ENCODE measurements at regions not wholly inside any gene's neighbourhood (a gene's known extent, or its start where the extent isn't known, plus 50 kb on each side); places are given as distances from the start of the nearest gene placed in this dataset.

GRCh38 chr11:27242591-27242990, 120.4 kb downstream of the CCDC34 start:
- H3K36me3 ChIP-seq (ENCODE audit: insufficient read depth, low read length): no peaks in the 10 kb centered on the region
- CTCF ChIA-PET: no interaction called here
- H3K27ac ChIP-seq (ENCODE audit: low read depth in 1 of 2, low read length in 2 of 2): no peak overlapping the region
- Mint-ChIP-seq H3K36me3 (ENCODE audit: low read depth) (no peaks in the 10 kb centered on the region), H3K27ac (no peak overlapping the region), H3K27me3 (peaks cover 9% of the 10 kb centered on the region), H3K4me3 (no peak overlapping the region), H3K9me3 (no peaks in the 10 kb centered on the region), H3K4me1 (ENCODE audit: low read depth) (no peaks in the 10 kb centered on the region)
- no peaks in the 10 kb centered on the region for H3K9me3 ChIP-seq (ENCODE audit: control insufficient read depth in 1 of 2, insufficient read depth in 1 of 2, low read length in 2 of 2)
- no peaks in the 10 kb centered on the region for H3K27me3 ChIP-seq (ENCODE audit: control insufficient read depth in 1 of 2, insufficient read depth in 2 of 2, low read length in 2 of 2)
- no peak for DNase-seq
- no peak overlapping the region for H3K4me3 ChIP-seq (ENCODE audit: low read length)
- no peak for ATAC-seq (ENCODE audit: poor library complexity)
- POLR2A ChIA-PET: no interaction called here
- intact Hi-C loops (cut with DNase I, micrococcal nuclease): no loop called here
- TF ChIP-seq, protein P1, sequence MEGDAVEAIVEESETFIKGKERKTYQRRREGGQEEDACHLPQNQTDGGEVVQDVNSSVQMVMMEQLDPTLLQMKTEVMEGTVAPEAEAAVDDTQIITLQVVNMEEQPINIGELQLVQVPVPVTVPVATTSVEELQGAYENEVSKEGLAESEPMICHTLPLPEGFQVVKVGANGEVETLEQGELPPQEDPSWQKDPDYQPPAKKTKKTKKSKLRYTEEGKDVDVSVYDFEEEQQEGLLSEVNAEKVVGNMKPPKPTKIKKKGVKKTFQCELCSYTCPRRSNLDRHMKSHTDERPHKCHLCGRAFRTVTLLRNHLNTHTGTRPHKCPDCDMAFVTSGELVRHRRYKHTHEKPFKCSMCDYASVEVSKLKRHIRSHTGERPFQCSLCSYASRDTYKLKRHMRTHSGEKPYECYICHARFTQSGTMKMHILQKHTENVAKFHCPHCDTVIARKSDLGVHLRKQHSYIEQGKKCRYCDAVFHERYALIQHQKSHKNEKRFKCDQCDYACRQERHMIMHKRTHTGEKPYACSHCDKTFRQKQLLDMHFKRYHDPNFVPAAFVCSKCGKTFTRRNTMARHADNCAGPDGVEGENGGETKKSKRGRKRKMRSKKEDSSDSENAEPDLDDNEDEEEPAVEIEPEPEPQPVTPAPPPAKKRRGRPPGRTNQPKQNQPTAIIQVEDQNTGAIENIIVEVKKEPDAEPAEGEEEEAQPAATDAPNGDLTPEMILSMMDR (IDR thresholded peaks at IDR 0.05): no peak
- H3K4me1 ChIP-seq (ENCODE audit: insufficient read depth, low read length): no peaks in the 10 kb centered on the region

DNA sequence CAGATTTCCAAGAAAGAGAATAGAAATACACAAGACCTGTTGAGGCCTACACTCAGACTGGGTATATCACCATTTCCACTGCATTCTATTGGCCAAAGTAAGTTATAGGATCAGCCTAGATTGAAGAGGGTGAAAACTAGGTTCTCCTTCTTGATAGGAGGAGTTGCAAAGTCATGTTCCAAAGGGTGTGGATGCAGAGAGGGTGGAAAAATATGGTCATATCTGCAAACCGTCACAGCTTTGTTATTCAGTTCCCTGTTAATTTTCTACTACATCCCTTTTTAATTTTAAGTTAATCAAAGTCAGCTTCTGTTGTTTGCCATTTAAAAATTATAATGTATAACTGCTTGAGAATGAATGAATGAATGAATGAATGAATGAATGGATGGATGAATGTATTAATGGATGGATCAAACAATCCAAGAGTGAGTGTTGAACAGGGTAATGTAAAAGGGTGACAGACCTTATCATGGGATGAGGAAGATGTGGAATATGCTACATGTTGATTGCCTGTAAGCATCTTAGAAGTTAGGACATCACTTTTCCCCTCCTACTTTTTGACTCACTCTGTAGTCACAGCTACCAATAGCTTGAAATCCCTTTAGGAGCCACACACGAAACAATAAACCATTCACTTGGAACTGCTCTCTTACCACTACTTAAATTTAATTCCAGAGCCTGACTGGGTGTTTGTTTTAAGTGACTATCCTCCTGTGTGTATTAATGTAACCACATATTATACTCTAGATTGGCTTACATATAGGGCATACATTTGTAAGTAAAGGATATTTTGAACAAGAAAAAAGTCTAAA, 121.5 kb downstream of the CCDC34 start:
- H3K4me3 ChIP-seq (ENCODE audit: low read length): no peak overlapping the region
- CTCF ChIA-PET: no interaction called here
- no peak overlapping the region for H3K4me3 Mint-ChIP-seq

DNA sequence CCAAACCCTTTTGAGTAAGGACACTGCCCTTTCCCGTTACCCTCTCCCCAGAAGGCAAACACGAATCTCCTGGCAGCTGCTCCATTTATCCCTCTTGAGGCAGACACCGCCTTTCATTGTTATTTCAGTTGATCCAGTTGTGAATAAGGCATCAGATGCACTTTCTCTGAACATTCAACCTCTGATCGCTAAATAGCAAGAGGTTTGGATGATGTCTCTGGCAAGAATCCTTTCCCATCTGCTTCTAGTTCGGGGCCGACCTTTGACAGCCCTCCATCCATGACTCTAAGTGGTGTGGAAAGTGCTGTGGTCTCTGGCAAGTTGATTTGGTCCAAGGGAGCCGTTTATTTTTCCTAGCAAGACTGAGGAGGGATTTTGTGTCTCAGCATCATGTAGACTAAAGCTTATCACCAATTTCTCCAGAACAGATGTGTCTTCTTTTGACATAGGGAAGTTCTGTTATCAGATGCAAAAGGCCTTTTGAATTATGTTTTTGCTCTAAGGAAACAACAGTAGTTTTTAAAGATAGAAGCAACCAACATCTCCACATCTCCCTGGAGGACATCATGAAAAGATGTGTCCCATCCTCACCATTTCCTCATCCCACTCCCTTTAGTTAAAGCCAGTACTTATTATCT, 123.6 kb downstream of the CCDC34 start:
- no peaks in the 10 kb centered on the region for H3K4me1 ChIP-seq (ENCODE audit: insufficient read depth, low read length)
- no peak for DNase-seq
- no peak overlapping the region for H3K27ac Mint-ChIP-seq
- peaks cover 9% of the 10 kb centered on the region for H3K27me3 Mint-ChIP-seq
- intact Hi-C loops (cut with DNase I, micrococcal nuclease): no loop called here
- ChIA-PET CTCF (no interaction called here), POLR2A (no interaction called here)
- H3K36me3 Mint-ChIP-seq (ENCODE audit: low read depth): no peaks in the 10 kb centered on the region
- no peaks in the 10 kb centered on the region for H3K4me1 Mint-ChIP-seq (ENCODE audit: low read depth)
- H3K27ac ChIP-seq (ENCODE audit: low read depth in 1 of 2, low read length in 2 of 2): no peak overlapping the region
- no peak for ATAC-seq (ENCODE audit: poor library complexity)
- H3K27me3 ChIP-seq (ENCODE audit: control insufficient read depth in 1 of 2, insufficient read depth in 2 of 2, low read length in 2 of 2): no peaks in the 10 kb centered on the region
- H3K9me3 ChIP-seq (ENCODE audit: control insufficient read depth in 1 of 2, insufficient read depth in 1 of 2, low read length in 2 of 2): no peaks in the 10 kb centered on the region
- H3K9me3 Mint-ChIP-seq: no peaks in the 10 kb centered on the region
- H3K36me3 ChIP-seq (ENCODE audit: insufficient read depth, low read length): no peaks in the 10 kb centered on the region
- H3K4me3 ChIP-seq (ENCODE audit: low read length): no peak overlapping the region
- TF ChIP-seq, protein P1 (IDR thresholded peaks at IDR 0.05): no peak
- no peak overlapping the region for H3K4me3 Mint-ChIP-seq

More for the DNA sequence above, 121.5 kb downstream of the CCDC34 start:
- DNase-seq (no peak), ATAC-seq (ENCODE audit: poor library complexity) (no peak)
- H3K9me3 ChIP-seq (ENCODE audit: control insufficient read depth in 1 of 2, insufficient read depth in 1 of 2, low read length in 2 of 2): no peaks in the 10 kb centered on the region
- H3K4me1 ChIP-seq (ENCODE audit: insufficient read depth, low read length): no peaks in the 10 kb centered on the region
- TF ChIP-seq, protein P1 (IDR thresholded peaks at IDR 0.05): no peak
- intact Hi-C loops (cut with DNase I, micrococcal nuclease): no loop called here
- no peaks in the 10 kb centered on the region for H3K27me3 ChIP-seq (ENCODE audit: control insufficient read depth in 1 of 2, insufficient read depth in 2 of 2, low read length in 2 of 2)
- no peak overlapping the region for H3K27ac ChIP-seq (ENCODE audit: low read depth in 1 of 2, low read length in 2 of 2)
- no peaks in the 10 kb centered on the region for H3K36me3 ChIP-seq (ENCODE audit: insufficient read depth, low read length)
- peaks cover 9% of the 10 kb centered on the region for H3K27me3 Mint-ChIP-seq
- no peak overlapping the region for H3K27ac Mint-ChIP-seq
- H3K9me3 Mint-ChIP-seq: no peaks in the 10 kb centered on the region
- no peaks in the 10 kb centered on the region for H3K36me3 Mint-ChIP-seq (ENCODE audit: low read depth)
- no peaks in the 10 kb centered on the region for H3K4me1 Mint-ChIP-seq (ENCODE audit: low read depth)
- POLR2A ChIA-PET: no interaction called here
